Nephron (organoid): ENCODE measurements at regions not wholly inside any gene's neighbourhood (a gene's known extent, or its start where the extent isn't known, plus 50 kb on each side); places are given as distances from the start of the nearest gene placed in this dataset.
"Not testable (repeated sequence)": the region's sequence is repeated elsewhere in the genome, so short reads cannot be mapped to it uniquely, and the experiment has no call there.

Source experiments
- H3K27ac Mint-ChIP-seq, 3 experiments: 2 replicates each; pipeline ENCODE4 v1.8.0; 2020; ENCODE audit warnings: mixed read lengths in 3 of 3, mild to moderate bottlenecking in 2 of 3, moderate library complexity in 1 of 3
- H3K27me3 Mint-ChIP-seq: 2 replicates; pipeline ENCODE4 v1.8.0; 2021; ENCODE audit warnings: low read depth, mild to moderate bottlenecking, moderate library complexity, mixed read lengths
- H3K36me3 Mint-ChIP-seq: 2 replicates; pipeline ENCODE4 v1.8.0; 2020; ENCODE audit warnings: low read depth, mixed read lengths
- H3K4me1 Mint-ChIP-seq: 2 replicates; pipeline ENCODE4 v1.8.0; 2020; ENCODE audit warnings: mixed read lengths
- H3K4me3 Mint-ChIP-seq, 3 experiments: 2 replicates each; pipeline ENCODE4 v1.8.0; 2020; ENCODE audit warnings: mild to moderate bottlenecking in 3 of 3, mixed read lengths in 3 of 3, moderate library complexity in 2 of 3
- H3K9me3 Mint-ChIP-seq: 2 replicates; pipeline ENCODE4 v1.8.0; 2020; ENCODE audit warnings: mixed read lengths
- TF ChIP-seq, protein P1 (sequence below), 3 experiments: fragments of 200-600 bp; sonication (generic); IDR thresholded peaks; one replicate each; pipeline ENCODE4 v1.5.0; 2021; ENCODE audit warnings: antibody characterized with exemption in 3 of 3; ENCODE audit not compliant: unreplicated experiment in 3 of 3

DNA sequence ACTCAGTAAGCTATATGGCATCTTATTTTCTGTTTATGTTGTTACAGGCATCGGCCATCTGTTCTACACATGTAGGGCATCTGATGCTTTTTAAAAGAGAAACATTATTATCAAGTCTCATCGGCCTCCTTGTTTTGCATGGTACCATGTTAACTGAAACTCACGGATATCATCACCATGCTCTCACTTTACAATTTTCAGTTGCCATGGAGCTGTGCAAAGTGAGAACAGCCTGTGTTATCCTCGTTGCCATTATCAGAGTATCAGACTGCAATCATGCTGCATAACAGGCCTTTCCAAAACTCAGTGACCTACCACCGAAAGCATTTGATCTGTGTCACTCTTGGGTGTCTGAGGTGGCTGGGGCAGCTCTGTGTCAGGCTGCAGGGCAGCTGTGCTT lies 110.3 kb downstream of the C17orf67 start:
- Mint-ChIP-seq H3K4me3 (no peak overlapping the region), H3K9me3 (no peaks in the 10 kb centered on the region), H3K4me1 (no peaks in the 10 kb centered on the region), H3K27ac (no peak overlapping the region), H3K27me3 (peaks cover 33% of the 10 kb centered on the region), H3K36me3 (no peaks in the 10 kb centered on the region)
- TF ChIP-seq, protein P1, sequence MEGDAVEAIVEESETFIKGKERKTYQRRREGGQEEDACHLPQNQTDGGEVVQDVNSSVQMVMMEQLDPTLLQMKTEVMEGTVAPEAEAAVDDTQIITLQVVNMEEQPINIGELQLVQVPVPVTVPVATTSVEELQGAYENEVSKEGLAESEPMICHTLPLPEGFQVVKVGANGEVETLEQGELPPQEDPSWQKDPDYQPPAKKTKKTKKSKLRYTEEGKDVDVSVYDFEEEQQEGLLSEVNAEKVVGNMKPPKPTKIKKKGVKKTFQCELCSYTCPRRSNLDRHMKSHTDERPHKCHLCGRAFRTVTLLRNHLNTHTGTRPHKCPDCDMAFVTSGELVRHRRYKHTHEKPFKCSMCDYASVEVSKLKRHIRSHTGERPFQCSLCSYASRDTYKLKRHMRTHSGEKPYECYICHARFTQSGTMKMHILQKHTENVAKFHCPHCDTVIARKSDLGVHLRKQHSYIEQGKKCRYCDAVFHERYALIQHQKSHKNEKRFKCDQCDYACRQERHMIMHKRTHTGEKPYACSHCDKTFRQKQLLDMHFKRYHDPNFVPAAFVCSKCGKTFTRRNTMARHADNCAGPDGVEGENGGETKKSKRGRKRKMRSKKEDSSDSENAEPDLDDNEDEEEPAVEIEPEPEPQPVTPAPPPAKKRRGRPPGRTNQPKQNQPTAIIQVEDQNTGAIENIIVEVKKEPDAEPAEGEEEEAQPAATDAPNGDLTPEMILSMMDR (IDR thresholded peaks at IDR 0.05; ENCODE audit: unreplicated experiment in 3 of 3), result no peak

DNA sequence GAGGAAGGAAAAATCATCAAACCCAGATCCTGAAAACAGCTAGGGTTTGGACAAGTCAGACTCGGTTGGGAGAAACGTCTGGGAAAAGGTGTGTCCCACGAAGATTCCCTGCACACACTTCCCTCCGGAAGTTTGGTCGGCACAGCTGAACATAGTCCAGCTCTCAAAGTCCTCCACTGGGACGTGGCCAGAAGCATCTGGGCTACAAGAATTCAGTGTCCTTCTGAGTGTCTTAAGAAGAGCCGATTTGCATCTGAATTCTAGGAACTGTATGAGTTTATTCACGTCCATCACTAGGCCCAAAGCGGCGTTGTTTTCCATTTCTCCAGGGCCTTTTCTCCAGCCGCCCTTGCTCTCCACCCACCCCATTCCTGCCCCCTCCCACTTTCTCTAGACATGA lies 109.1 kb downstream of the C17orf67 start:
- Mint-ChIP-seq H3K9me3 (no peaks in the 10 kb centered on the region), H3K4me1 (no peaks in the 10 kb centered on the region), H3K4me3 (no peak overlapping the region), H3K27me3 (peaks cover 23% of the 10 kb centered on the region), H3K36me3 (no peaks in the 10 kb centered on the region), H3K27ac (no peak overlapping the region)
- TF ChIP-seq, protein P1 (IDR thresholded peaks at IDR 0.05; ENCODE audit: unreplicated experiment in 3 of 3), result no peak

DNA sequence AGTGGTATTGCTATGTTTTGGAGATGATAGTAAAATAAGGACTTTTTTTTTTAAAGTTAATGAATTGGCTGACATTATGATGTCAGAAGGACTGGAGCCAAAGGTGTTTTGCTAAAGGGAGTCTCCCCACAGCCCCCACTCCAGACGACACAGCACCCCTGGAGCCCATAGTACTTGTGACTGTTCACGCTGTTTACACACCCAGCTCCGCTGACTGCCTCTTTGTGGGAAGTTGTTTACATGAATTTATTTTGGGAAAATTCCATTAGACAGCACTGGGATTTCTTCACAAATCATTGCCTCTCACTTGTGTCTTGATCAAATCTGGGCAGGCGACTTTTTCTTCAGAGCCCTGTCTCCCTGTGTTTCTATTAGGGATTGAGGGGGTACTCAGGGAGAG lies 108.6 kb downstream of the C17orf67 start:
- Mint-ChIP-seq H3K4me3 (no peak overlapping the region), H3K9me3 (no peaks in the 10 kb centered on the region), H3K27ac (no peak overlapping the region), H3K36me3 (no peaks in the 10 kb centered on the region), H3K27me3 (peaks cover 20% of the 10 kb centered on the region), H3K4me1 (no peaks in the 10 kb centered on the region)
- TF ChIP-seq, protein P1 (IDR thresholded peaks at IDR 0.05; ENCODE audit: unreplicated experiment in 3 of 3), result no peak

DNA sequence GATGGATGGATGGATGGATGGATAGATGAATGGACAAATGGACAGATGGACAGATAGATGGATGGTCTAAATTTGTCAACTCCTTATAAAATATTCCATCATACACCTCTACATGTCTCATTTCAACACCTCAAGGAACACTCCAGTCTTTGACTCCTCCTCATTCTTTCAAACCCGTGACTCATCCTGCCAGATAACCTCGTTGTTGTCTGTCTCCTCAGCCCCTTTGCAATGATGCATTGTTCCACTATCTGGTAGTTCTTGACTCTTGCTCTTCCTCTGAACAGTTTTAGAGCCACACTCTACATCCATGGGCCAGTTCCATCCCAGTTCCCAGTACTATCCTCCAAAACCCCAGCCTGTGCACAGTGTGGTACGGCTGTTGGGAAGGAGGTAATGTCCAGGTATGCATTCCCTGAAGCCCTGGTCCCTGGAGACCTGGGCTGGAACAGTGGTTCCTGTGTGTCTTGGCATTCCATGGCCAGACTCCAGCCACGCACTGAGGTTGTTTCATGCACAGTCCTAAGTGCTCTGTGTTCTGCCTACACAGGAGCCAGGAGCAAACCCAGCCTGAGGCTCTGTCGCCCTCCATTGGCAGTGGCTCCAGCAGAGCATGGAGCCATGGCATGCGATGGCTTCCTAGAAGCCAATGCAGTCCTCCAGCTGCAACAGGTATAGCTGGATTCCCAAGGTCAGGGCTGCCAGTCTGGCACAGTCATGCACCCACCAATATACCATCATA lies 105.7 kb downstream of the C17orf67 start:
- Mint-ChIP-seq H3K27ac (no peak overlapping the region), H3K36me3 (no peaks in the 10 kb centered on the region), H3K27me3 (peaks cover 19% of the 10 kb centered on the region), H3K4me1 (no peaks in the 10 kb centered on the region), H3K9me3 (no peaks in the 10 kb centered on the region), H3K4me3 (no peak overlapping the region)
- TF ChIP-seq, protein P1 (IDR thresholded peaks at IDR 0.05; ENCODE audit: unreplicated experiment in 3 of 3), result no peak

DNA sequence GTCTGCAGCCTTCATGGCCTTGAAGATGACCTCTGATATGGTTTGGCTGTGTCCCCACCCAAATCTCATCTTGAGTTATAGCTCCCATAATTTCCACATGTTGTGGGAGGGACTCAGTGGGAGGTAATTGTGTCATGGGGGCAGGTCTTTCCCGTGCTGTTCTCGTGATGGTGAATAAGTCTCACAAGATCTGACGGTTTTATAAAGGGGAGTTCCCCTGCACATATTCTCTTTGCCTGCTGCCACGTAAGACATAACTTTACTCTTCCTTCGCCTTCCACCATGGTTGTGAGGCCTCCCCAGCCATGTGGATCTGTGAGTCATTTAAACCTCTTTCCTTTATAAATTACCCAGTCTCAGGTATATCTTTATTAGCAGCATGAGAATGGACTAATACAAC lies 102.6 kb downstream of the C17orf67 start:
- H3K27ac Mint-ChIP-seq, H3K9me3 Mint-ChIP-seq, H3K4me3 Mint-ChIP-seq, H3K4me1 Mint-ChIP-seq, H3K36me3 Mint-ChIP-seq: not testable (repeated sequence)
- peaks cover 11% of the 10 kb centered on the region for H3K27me3 Mint-ChIP-seq

DNA sequence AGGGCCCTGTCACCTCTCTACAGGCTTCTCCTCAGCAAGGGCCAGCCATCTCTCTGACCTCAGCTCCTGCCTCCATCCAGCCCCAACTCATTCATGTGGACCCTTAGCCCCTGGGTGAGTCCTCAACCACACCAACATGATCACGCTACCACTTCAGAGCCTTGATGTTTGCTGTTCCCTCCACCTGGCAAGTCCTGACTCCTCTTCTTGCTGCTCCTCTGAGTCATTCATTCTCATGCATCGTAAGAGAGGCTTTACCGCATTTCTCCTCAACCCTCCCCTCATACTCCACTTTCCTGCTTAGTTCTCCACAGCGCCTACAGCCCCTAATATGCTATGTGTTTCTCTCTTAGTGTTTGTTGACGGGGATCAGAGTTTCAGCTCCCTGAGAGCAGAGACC lies 99.9 kb downstream of the C17orf67 start:
- TF ChIP-seq, protein P1 (IDR thresholded peaks at IDR 0.05; ENCODE audit: unreplicated experiment in 3 of 3), result no peak
- no peaks in the 10 kb centered on the region for H3K36me3 Mint-ChIP-seq
- H3K4me3 Mint-ChIP-seq, result no peak overlapping the region
- H3K9me3 Mint-ChIP-seq, result no peaks in the 10 kb centered on the region
- H3K27me3 Mint-ChIP-seq, result peaks cover 3% of the 10 kb centered on the region
- H3K4me1 Mint-ChIP-seq, result peaks cover 5% of the 10 kb centered on the region
- H3K27ac Mint-ChIP-seq, result no peak overlapping the region
